Naive B cell (primary cell): ENCODE measurements at regions not wholly inside any gene's neighbourhood (a gene's known extent, or its start where the extent isn't known, plus 50 kb on each side); places are given as distances from the start of the nearest gene placed in this dataset.

Experiments
- ATAC-seq, 2 donors: fragments of 150-1000 bp; cut with Tn5 transposase; 2 replicates each; pipeline ENCODE4 v1.10.0; 2021; ENCODE audit warnings: low read depth in 2 of 2, mild to moderate bottlenecking in 2 of 2, moderate library complexity in 2 of 2
- DNase-seq: peaks from one replicate; pipeline ENCODE4 v3.0.0; 2022
- H3K27ac Mint-ChIP-seq, 6 donors: one replicate each; pipeline ENCODE4 v1.8.0; 2020 to 2022; ENCODE audit warnings: mild to moderate bottlenecking in 6 of 6, mixed read lengths in 6 of 6, moderate library complexity in 5 of 6, inconsistent platforms in 2 of 6
- H3K27me3 Mint-ChIP-seq, 3 donors: one replicate each; pipeline ENCODE4 v1.8.0; 2021 to 2022; ENCODE audit warnings: mixed read lengths in 3 of 3, mild to moderate bottlenecking in 1 of 3
- H3K36me3 Mint-ChIP-seq, 2 donors: one replicate each; pipeline ENCODE4 v1.8.0; 2020 to 2022; ENCODE audit warnings: mixed read lengths in 2 of 2, inconsistent platforms in 1 of 2, mild to moderate bottlenecking in 1 of 2
- H3K4me1 Mint-ChIP-seq, 3 donors: one replicate each; pipeline ENCODE4 v1.8.0; 2020 to 2022; ENCODE audit warnings: mixed read lengths in 3 of 3, inconsistent platforms in 1 of 3, mild to moderate bottlenecking in 1 of 3, moderate library complexity in 1 of 3
- H3K4me3 Mint-ChIP-seq, 8 donors: one replicate each; pipeline ENCODE4 v1.8.0; 2020 to 2022; ENCODE audit warnings: mild to moderate bottlenecking in 8 of 8, mixed read lengths in 8 of 8, moderate library complexity in 8 of 8, inconsistent platforms in 2 of 8
- H3K9me3 Mint-ChIP-seq, 7 donors: one replicate each; pipeline ENCODE4 v1.8.0; 2020 to 2022; ENCODE audit warnings: mixed read lengths in 7 of 7, mild to moderate bottlenecking in 5 of 7, inconsistent platforms in 2 of 7, moderate library complexity in 1 of 7

GRCh38 chr18:28485918-28486317 lies 309.0 kb upstream of the CDH2 start:
- Mint-ChIP-seq H3K36me3 (no peaks in the 10 kb centered on the region), H3K4me3 (no peak overlapping the region), H3K27ac (no peak overlapping the region), H3K4me1 (no peaks in the 10 kb centered on the region), H3K27me3 (no peaks in the 10 kb centered on the region), H3K9me3 (peaks cover 0 to 8% (median 5%) of the 10 kb centered on the region in 7 donors)
- DNase-seq (no peak), ATAC-seq (no peak)

GRCh38 chr18:28485210-28485801 lies 308.4 kb upstream of the CDH2 start:
- no peaks in the 10 kb centered on the region for H3K36me3 Mint-ChIP-seq
- H3K9me3 Mint-ChIP-seq = peaks cover 0 to 8% (median 5%) of the 10 kb centered on the region in 7 donors
- H3K27me3 Mint-ChIP-seq = no peaks in the 10 kb centered on the region
- ATAC-seq (no peak), DNase-seq (no peak)
- H3K4me3 Mint-ChIP-seq = no peak overlapping the region
- H3K27ac Mint-ChIP-seq = no peak overlapping the region
- no peaks in the 10 kb centered on the region for H3K4me1 Mint-ChIP-seq

GRCh38 chr18:28478531-28478930 lies 301.6 kb upstream of the CDH2 start:
- Mint-ChIP-seq H3K27me3 (no peaks in the 10 kb centered on the region), H3K27ac (no peak overlapping the region), H3K4me3 (no peak overlapping the region), H3K4me1 (no peaks in the 10 kb centered on the region), H3K9me3 (peaks cover 0 to 12% (median 7%) of the 10 kb centered on the region in 7 donors), H3K36me3 (no peaks in the 10 kb centered on the region)
- DNase-seq = no peak
- no peak for ATAC-seq

GRCh38 chr18:28476302-28476701 lies 299.4 kb upstream of the CDH2 start:
- ATAC-seq = no peak
- Mint-ChIP-seq H3K4me1 (no peaks in the 10 kb centered on the region), H3K27ac (no peak overlapping the region), H3K36me3 (no peaks in the 10 kb centered on the region), H3K4me3 (no peak overlapping the region), H3K9me3 (peaks cover 0 to 16% (median 11%) of the 10 kb centered on the region in 7 donors), H3K27me3 (no peaks in the 10 kb centered on the region)
- DNase-seq = no peak

- Mint-ChIP-seq H3K27me3 (no peaks in the 10 kb centered on the region), H3K4me1 (no peaks in the 10 kb centered on the region), H3K27ac (no peak overlapping the region), H3K4me3 (no peak overlapping the region), H3K36me3 (no peaks in the 10 kb centered on the region), H3K9me3 (peaks cover 6 to 20% (median 8%) of the 10 kb centered on the region in 7 donors)
- ATAC-seq = no peak
- DNase-seq = no peak
Measured at GRCh38 chr18:28469946-28470345, 293.0 kb upstream of the CDH2 start.

- ATAC-seq = no peak
- H3K36me3 Mint-ChIP-seq = no peaks in the 10 kb centered on the region
- H3K4me3 Mint-ChIP-seq = no peak overlapping the region
- peaks cover 5 to 18% (median 7%) of the 10 kb centered on the region in 7 donors for H3K9me3 Mint-ChIP-seq
- no peaks in the 10 kb centered on the region for H3K27me3 Mint-ChIP-seq
- no peaks in the 10 kb centered on the region for H3K4me1 Mint-ChIP-seq
- no peak for DNase-seq
- no peak overlapping the region for H3K27ac Mint-ChIP-seq
Measured at GRCh38 chr18:28468901-28469300, 292.0 kb upstream of the CDH2 start.

- H3K4me3 Mint-ChIP-seq = no peak overlapping the region
- ATAC-seq = no peak
- H3K9me3 Mint-ChIP-seq = peaks cover 0 to 11% (median 5%) of the 10 kb centered on the region in 7 donors
- no peaks in the 10 kb centered on the region for H3K4me1 Mint-ChIP-seq
- no peaks in the 10 kb centered on the region for H3K27me3 Mint-ChIP-seq
- no peaks in the 10 kb centered on the region for H3K36me3 Mint-ChIP-seq
- DNase-seq = no peak
- no peak overlapping the region for H3K27ac Mint-ChIP-seq
Measured at GRCh38 chr18:28466204-28466603, 289.3 kb upstream of the CDH2 start.

GRCh38 chr18:28459587-28459986 lies 282.7 kb upstream of the CDH2 start:
- Mint-ChIP-seq H3K4me3 (no peak overlapping the region), H3K27ac (no peak overlapping the region), H3K9me3 (peaks cover 0 to 11% (median 2%) of the 10 kb centered on the region in 7 donors), H3K36me3 (no peaks in the 10 kb centered on the region), H3K27me3 (no peaks in the 10 kb centered on the region), H3K4me1 (no peaks in the 10 kb centered on the region)
- ATAC-seq (no peak), DNase-seq (no peak)

GRCh38 chr18:28458751-28459150 lies 281.8 kb upstream of the CDH2 start:
- Mint-ChIP-seq H3K36me3 (no peaks in the 10 kb centered on the region), H3K27me3 (no peaks in the 10 kb centered on the region), H3K4me1 (no peaks in the 10 kb centered on the region), H3K9me3 (peaks cover 0 to 14% (median 2%) of the 10 kb centered on the region in 7 donors), H3K4me3 (no peak overlapping the region), H3K27ac (peak overlapping the region in 1 of 6 donors; percentile 8)
- no peak for DNase-seq
- no peak for ATAC-seq

GRCh38 chr18:28457784-28458183 lies 280.9 kb upstream of the CDH2 start:
- no peak overlapping the region for H3K27ac Mint-ChIP-seq
- ATAC-seq = no peak
- no peaks in the 10 kb centered on the region for H3K36me3 Mint-ChIP-seq
- H3K9me3 Mint-ChIP-seq = peaks cover 0 to 9% (median 0%) of the 10 kb centered on the region in 7 donors
- no peaks in the 10 kb centered on the region for H3K27me3 Mint-ChIP-seq
- H3K4me1 Mint-ChIP-seq = no peaks in the 10 kb centered on the region
- no peak overlapping the region for H3K4me3 Mint-ChIP-seq
- DNase-seq = no peak

- Mint-ChIP-seq H3K4me3 (no peak overlapping the region), H3K27ac (no peak overlapping the region), H3K27me3 (no peaks in the 10 kb centered on the region), H3K4me1 (no peaks in the 10 kb centered on the region), H3K9me3 (peaks cover 0 to 13% (median 2%) of the 10 kb centered on the region in 7 donors), H3K36me3 (no peaks in the 10 kb centered on the region)
- DNase-seq (no peak), ATAC-seq (no peak)
Measured at GRCh38 chr18:28455971-28456370, 279.0 kb upstream of the CDH2 start.

- no peaks in the 10 kb centered on the region for H3K4me1 Mint-ChIP-seq
- H3K4me3 Mint-ChIP-seq = no peak overlapping the region
- peaks cover 0 to 10% (median 1%) of the 10 kb centered on the region in 7 donors for H3K9me3 Mint-ChIP-seq
- H3K36me3 Mint-ChIP-seq = no peaks in the 10 kb centered on the region
- ATAC-seq (no peak), DNase-seq (no peak)
- H3K27me3 Mint-ChIP-seq = no peaks in the 10 kb centered on the region
- no peak overlapping the region for H3K27ac Mint-ChIP-seq
Measured at GRCh38 chr18:28439870-28440269, 262.9 kb upstream of the CDH2 start.

- no peaks in the 10 kb centered on the region for H3K36me3 Mint-ChIP-seq
- DNase-seq (no peak), ATAC-seq (no peak)
- no peak overlapping the region for H3K4me3 Mint-ChIP-seq
- H3K4me1 Mint-ChIP-seq = no peaks in the 10 kb centered on the region
- no peak overlapping the region for H3K27ac Mint-ChIP-seq
- H3K9me3 Mint-ChIP-seq = peaks cover 0 to 9% (median 1%) of the 10 kb centered on the region in 7 donors
- H3K27me3 Mint-ChIP-seq = no peaks in the 10 kb centered on the region
Measured at GRCh38 chr18:28438381-28438780, 261.5 kb upstream of the CDH2 start.

- Mint-ChIP-seq H3K27ac (no peak overlapping the region), H3K9me3 (peaks cover 0 to 20% (median 7%) of the 10 kb centered on the region in 7 donors), H3K36me3 (no peaks in the 10 kb centered on the region), H3K27me3 (no peaks in the 10 kb centered on the region), H3K4me3 (no peak overlapping the region), H3K4me1 (no peaks in the 10 kb centered on the region)
- ATAC-seq (no peak), DNase-seq (no peak)
Measured at GRCh38 chr18:28432339-28432738, 255.4 kb upstream of the CDH2 start.

- Mint-ChIP-seq H3K36me3 (no peaks in the 10 kb centered on the region), H3K4me3 (no peak overlapping the region), H3K9me3 (peaks cover 4 to 33% (median 10%) of the 10 kb centered on the region in 7 donors), H3K27me3 (no peaks in the 10 kb centered on the region), H3K4me1 (no peaks in the 10 kb centered on the region), H3K27ac (no peak overlapping the region)
- ATAC-seq (no peak), DNase-seq (no peak)
Measured at GRCh38 chr18:28425886-28426285, 249.0 kb upstream of the CDH2 start.
